ENCODE measurements at regions not wholly inside any gene's neighbourhood (a gene's known extent, or its start where the extent isn't known, plus 50 kb on each side); places are given as distances from the start of the nearest gene placed in this dataset.

GRCh38 chr12:34334538-34334937 lies 312.2 kb downstream of the ALG10 start:
- Histone ChIP-seq H3K36me3 (no peaks in the 10 kb centered on the region), H3K27ac (no peak overlapping the region), H3K27me3 (ENCODE audit: low read depth) (peaks cover 25% of the 10 kb centered on the region), H3K4me3 (no peak overlapping the region), H3K9me3 (peaks cover 9% of the 10 kb centered on the region), H3K4me1 (no peaks in the 10 kb centered on the region)
- DNase-seq: no peak
- no peak for TF ChIP-seq CTCF (IDR thresholded peaks at IDR 0.05)
- no peak for ATAC-seq
- intact Hi-C loops (cut with DNase I): no loop called here

GRCh38 chr12:34334953-34335743 lies 312.9 kb downstream of the ALG10 start:
- Histone ChIP-seq H3K9me3 (peaks cover 12% of the 10 kb centered on the region), H3K27ac (no peak overlapping the region), H3K4me1 (no peaks in the 10 kb centered on the region), H3K36me3 (no peaks in the 10 kb centered on the region), H3K4me3 (no peak overlapping the region), H3K27me3 (ENCODE audit: low read depth) (peaks cover 25% of the 10 kb centered on the region)
- ATAC-seq: no peak
- intact Hi-C loops (cut with DNase I): no loop called here
- no peak for TF ChIP-seq CTCF (IDR thresholded peaks at IDR 0.05)
- DNase-seq: no peak

GRCh38 chr12:34335819-34336262 lies 313.5 kb downstream of the ALG10 start:
- Histone ChIP-seq H3K27ac (no peak overlapping the region), H3K4me3 (no peak overlapping the region), H3K36me3 (no peaks in the 10 kb centered on the region), H3K9me3 (peaks cover 12% of the 10 kb centered on the region), H3K4me1 (no peaks in the 10 kb centered on the region), H3K27me3 (ENCODE audit: low read depth) (peaks cover 25% of the 10 kb centered on the region)
- ATAC-seq (no peak), DNase-seq (no peak)
- intact Hi-C loops (cut with DNase I): no loop called here
- no peak for TF ChIP-seq CTCF (IDR thresholded peaks at IDR 0.05)

- Histone ChIP-seq H3K4me3 (no peak overlapping the region), H3K4me1 (no peaks in the 10 kb centered on the region), H3K27me3 (ENCODE audit: low read depth) (peaks cover 25% of the 10 kb centered on the region), H3K27ac (no peak overlapping the region), H3K9me3 (peaks cover 12% of the 10 kb centered on the region), H3K36me3 (no peaks in the 10 kb centered on the region)
- ATAC-seq (no peak), DNase-seq (no peak)
- intact Hi-C loops (cut with DNase I): no loop called here
- TF ChIP-seq CTCF (IDR thresholded peaks at IDR 0.05): no peak
Observed at GRCh38 chr12:34336619-34337465, 314.5 kb downstream of the ALG10 start.

GRCh38 chr12:34338751-34339150 lies 316.5 kb downstream of the ALG10 start:
- Histone ChIP-seq H3K27ac (no peak overlapping the region), H3K9me3 (peaks cover 12% of the 10 kb centered on the region), H3K27me3 (ENCODE audit: low read depth) (peaks cover 15% of the 10 kb centered on the region), H3K4me3 (no peak overlapping the region), H3K4me1 (no peaks in the 10 kb centered on the region), H3K36me3 (no peaks in the 10 kb centered on the region)
- no peak for DNase-seq
- intact Hi-C loops (cut with DNase I): no loop called here
- no peak for TF ChIP-seq CTCF (IDR thresholded peaks at IDR 0.05)
- no peak for ATAC-seq
